Effector memory CD4-positive, alpha-beta T cell (primary cell): ENCODE measurements at regions not wholly inside any gene's neighbourhood (a gene's known extent, or its start where the extent isn't known, plus 50 kb on each side); places are given as distances from the start of the nearest gene placed in this dataset.

Experiments
- DNase-seq, 3 donors: peaks; one replicate each; pipeline ENCODE4 v3.0.0-alpha.2; 2020
- H3K27ac ChIP-seq: 2 replicates; pipeline ENCODE4 v1.7.0; 2013; ENCODE audit warnings: mild to moderate bottlenecking, low read length, moderate library complexity; ENCODE audit not compliant: insufficient read depth, poor library complexity, severe bottlenecking
- H3K27me3 ChIP-seq: replicated peaks from 2 replicates; pipeline ENCODE4 v1.7.0; 2013; ENCODE audit warnings: mild to moderate bottlenecking, low read length; ENCODE audit not compliant: insufficient read depth, control insufficient read depth, poor library complexity, severe bottlenecking
- H3K36me3 ChIP-seq: 2 replicates; pipeline ENCODE4 v1.7.0; 2013; ENCODE audit warnings: mild to moderate bottlenecking, low read length, moderate library complexity; ENCODE audit not compliant: control insufficient read depth, insufficient read depth
- H3K4me1 ChIP-seq: 2 replicates; pipeline ENCODE4 v1.7.0; 2013; ENCODE audit warnings: low read length, mild to moderate bottlenecking; ENCODE audit not compliant: control insufficient read depth, insufficient read depth, poor library complexity, severe bottlenecking
- H3K4me3 ChIP-seq: 2 replicates; pipeline ENCODE4 v1.7.0; 2013; ENCODE audit warnings: low read length, low read depth, mild to moderate bottlenecking; ENCODE audit not compliant: insufficient read depth, poor library complexity, severe bottlenecking
- H3K9me3 ChIP-seq: 2 replicates; pipeline ENCODE4 v1.7.0; 2013; ENCODE audit warnings: mild to moderate bottlenecking, low read length, moderate library complexity; ENCODE audit not compliant: control insufficient read depth

DNA sequence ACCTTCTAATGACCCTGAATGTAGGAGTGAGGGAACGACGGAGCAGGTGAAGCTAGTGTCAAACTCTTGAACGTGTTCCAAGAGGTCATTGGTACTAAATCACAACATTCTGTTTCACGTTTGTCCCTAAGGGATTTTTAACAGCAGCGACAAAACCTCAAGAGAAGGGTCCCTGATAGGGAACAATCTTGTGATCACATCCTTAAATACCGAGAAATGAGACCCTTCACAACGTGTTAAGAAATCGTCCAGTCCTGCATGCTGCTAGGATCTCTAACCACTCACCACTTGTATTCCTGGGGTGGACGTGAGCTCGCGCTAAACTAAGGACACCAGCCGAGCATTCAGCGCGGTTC is 134.1 kb upstream of the KRAS start:
- Histone ChIP-seq H3K27ac (peak overlapping the region; percentile 100), H3K9me3 (no peaks in the 10 kb centered on the region), H3K27me3 (no peaks in the 10 kb centered on the region), H3K4me3 (peak overlapping the region; percentile 73), H3K36me3 (no peaks in the 10 kb centered on the region), H3K4me1 (peaks cover 16% of the 10 kb centered on the region)
- DNase-seq = no peak

DNA sequence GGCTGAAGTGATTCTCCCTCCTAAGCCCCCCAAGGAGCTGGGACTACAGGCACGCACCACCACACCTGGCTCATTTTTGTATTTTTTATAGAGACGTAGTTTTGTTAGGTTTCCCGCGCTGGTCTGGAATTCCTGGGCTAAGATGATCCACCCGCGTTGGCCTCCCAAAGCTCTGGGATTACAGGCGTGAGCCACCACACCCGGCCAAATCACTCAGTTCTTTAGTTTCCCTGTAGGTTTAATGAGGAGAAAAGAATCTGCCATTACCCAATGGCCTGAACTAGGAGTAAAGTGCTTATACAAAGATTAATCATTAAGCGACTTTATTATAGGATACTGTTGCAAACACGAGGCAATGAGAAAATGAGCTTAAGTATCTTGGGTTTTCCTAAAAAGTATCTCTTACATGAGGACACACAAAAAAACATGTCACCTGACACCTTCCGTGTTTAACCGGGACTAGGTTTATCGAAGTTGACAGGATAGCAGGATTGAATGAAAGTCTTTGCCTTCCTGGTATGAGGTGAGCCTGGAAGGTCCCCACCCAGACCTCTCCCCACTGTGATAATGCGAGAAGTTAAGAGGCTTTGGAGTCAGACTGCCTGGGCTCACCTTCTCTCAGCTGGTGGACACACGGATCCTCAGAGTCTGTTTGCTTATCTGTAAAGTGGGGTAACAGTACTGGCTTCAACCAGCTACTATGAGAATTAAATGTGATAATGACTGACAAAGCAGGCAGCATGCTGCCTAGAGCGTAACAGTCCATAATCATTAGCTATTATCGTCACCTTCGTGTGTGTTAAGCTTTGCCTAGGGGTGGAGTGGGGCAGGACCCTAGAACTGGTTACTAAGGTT is 133.5 kb upstream of the KRAS start:
- DNase-seq = no peak
- Histone ChIP-seq H3K4me3 (no peak overlapping the region), H3K9me3 (no peaks in the 10 kb centered on the region), H3K27me3 (no peaks in the 10 kb centered on the region), H3K4me1 (peaks cover 16% of the 10 kb centered on the region), H3K27ac (peak overlapping the region; percentile 100), H3K36me3 (no peaks in the 10 kb centered on the region)

DNA sequence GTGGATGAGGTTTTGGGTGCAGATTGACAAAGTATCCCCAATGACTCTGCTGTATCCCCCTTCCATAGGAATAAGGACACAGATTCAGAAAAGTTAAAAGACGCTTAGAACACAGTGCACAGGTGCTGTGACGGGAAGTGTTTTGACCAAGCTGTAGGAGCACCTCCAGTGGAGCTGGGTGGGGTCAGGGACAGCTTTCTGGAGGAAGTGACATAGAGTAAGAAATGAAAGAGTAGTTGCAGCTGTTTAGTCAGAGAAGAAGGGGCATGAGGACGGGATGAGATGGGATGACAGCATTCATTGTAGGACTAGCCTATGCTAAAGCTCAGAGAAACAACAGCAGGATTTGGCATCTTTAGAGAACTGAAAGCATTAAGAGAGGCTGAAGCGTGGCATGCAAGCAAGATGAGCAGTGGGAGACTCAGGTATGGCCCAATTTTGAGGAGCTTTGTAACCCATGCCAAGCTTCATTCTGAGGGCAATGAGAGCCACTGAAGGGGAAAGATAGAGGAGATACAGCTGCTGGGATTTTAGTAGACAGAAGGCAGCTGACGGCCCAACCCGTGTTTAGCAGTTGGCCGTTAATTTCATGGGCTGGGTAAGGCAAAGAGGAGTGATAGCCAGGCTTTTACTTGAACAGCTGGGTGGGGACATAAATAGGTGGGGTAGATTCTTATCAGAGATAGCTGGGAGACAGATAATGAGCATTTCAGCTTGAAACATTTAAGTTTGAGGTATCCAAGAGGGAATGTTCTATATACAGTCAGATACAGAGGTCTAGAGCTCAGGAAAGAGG is 131.8 kb upstream of the KRAS start:
- peak overlapping the region; percentile 8 for H3K27ac ChIP-seq

DNA sequence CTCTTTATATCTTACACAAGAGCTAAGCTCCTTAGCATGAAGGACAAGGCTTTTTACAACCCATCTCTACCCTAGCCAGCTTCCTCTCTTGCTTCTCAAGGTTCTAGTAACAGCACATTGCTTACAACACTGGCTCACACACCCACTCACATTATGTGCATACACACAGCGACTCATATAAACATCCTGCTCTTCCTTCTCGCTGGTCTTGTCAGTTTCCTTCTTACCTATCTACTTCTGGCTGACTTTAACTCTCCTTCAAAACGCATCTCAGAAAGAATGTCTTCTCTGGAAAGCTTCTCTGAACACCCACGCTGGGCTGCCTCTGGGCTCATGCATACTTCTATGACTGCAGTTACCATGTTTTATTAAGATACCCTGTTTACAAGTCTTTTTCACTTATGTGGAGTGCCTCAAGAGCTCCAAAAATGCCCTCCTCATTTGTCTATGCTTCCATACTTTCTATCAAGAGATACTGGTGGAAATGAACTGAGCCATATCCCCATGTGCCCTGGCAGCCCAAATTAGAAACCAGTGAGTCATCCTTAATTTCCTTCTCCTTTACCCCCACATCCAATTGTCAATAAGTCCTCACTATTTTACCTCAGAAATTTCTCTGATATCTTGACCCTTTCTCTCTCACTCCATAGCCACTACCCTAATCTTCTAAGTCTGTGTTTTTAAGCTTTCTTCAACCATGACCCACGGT is 126.9 kb upstream of the KRAS start:
- H3K4me3 ChIP-seq = no peak overlapping the region
- H3K9me3 ChIP-seq = no peaks in the 10 kb centered on the region
- H3K36me3 ChIP-seq = no peaks in the 10 kb centered on the region
- H3K27ac ChIP-seq = no peak overlapping the region
- H3K27me3 ChIP-seq = no peaks in the 10 kb centered on the region
- peak in 1 of 3 donors; percentile 8 for DNase-seq
- H3K4me1 ChIP-seq = peaks cover 3% of the 10 kb centered on the region

More for the DNA sequence above, 131.8 kb upstream of the KRAS start:
- Histone ChIP-seq H3K4me1 (peaks cover 17% of the 10 kb centered on the region), H3K4me3 (no peak overlapping the region), H3K36me3 (no peaks in the 10 kb centered on the region), H3K9me3 (no peaks in the 10 kb centered on the region), H3K27me3 (no peaks in the 10 kb centered on the region)
- DNase-seq = no peak

DNA sequence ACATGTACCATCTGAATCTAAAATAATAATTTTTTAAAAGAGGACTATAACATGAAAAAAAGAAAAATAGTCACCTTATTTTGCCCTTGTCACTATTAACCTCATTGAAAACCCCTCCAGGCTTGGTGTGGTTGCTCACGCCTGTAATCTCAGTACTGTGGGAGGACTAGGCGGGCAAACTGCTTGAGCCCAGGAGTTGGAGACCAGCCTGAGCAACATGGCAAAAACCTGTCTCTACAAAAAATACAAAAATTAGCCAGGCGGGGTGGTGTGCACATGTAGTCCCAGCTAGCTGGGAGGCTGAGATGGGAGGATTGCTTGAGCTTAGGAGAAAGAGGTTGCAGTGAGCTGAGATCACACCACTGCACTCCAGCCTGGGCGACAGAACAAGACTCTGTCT is 126.3 kb upstream of the KRAS start:
- no peak for DNase-seq
- Histone ChIP-seq H3K4me1 (peaks cover 3% of the 10 kb centered on the region), H3K36me3 (no peaks in the 10 kb centered on the region), H3K27ac (no peak overlapping the region), H3K27me3 (no peaks in the 10 kb centered on the region), H3K4me3 (no peak overlapping the region), H3K9me3 (no peaks in the 10 kb centered on the region)

DNA sequence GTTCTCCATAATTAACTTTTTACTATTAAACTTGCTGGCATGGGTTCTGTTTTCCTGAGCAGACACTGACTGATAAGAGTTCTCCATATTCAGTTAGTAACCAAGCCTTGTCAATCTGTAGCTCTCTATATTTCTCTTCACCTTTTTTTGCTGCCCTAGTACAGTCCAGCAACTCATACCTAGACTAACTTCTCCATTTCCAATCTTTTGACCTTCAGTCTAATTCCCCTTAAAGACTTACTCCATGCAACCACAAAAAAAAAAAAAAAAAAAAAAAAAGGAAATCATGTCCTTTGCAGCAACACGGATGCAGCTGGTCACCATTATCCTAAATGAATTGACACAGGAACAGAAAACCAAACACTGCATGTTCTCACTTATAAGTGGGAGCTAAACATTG is 125.7 kb upstream of the KRAS start:
- DNase-seq = no peak
- no peaks in the 10 kb centered on the region for H3K36me3 ChIP-seq
- H3K4me3 ChIP-seq = no peak overlapping the region
- peaks cover 3% of the 10 kb centered on the region for H3K4me1 ChIP-seq
- H3K27me3 ChIP-seq = no peaks in the 10 kb centered on the region
- no peak overlapping the region for H3K27ac ChIP-seq
- H3K9me3 ChIP-seq = no peaks in the 10 kb centered on the region

DNA sequence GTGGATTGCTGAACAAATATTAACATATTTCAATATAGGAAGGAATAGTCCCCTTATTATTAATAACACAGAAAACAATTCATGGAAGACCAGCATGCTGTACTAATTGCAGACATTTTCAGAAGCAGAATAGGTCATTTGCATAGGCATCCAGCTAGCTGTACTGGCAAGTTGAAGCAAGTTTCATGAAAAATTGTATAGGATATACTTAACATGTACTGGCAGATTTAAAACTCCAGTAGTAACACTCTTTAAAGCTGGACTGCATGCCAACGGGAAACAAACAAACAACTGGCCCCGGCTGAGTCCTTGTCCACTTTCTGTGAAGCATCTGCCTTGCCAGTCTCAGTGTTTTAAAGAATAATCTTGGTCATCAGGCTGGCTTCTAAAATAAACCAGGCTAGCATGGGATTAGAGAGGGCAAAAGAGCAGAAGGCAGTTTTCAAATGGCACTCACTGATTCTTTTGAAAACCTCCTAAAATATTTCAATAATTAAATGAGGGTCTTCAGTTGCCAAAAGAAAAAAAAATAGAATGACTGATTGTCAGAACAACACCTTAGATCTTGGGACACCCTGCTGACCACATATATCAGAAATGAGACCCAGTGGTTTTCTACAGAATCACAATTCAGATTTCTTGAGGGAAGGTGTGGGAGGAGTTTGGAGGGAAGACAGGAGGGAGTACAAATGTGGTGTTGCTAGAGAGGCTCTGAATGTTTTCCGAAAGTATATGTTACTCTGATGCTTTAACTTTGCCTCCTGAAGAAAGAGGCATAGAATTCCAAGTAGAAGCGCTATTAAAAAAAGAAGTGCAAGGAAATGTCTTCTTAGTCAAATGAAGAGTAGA is 122.5 kb upstream of the KRAS start:
- Histone ChIP-seq H3K4me1 (peaks cover 3% of the 10 kb centered on the region), H3K27me3 (no peaks in the 10 kb centered on the region), H3K4me3 (no peak overlapping the region), H3K36me3 (no peaks in the 10 kb centered on the region), H3K27ac (no peak overlapping the region), H3K9me3 (no peaks in the 10 kb centered on the region)
- no peak for DNase-seq

DNA sequence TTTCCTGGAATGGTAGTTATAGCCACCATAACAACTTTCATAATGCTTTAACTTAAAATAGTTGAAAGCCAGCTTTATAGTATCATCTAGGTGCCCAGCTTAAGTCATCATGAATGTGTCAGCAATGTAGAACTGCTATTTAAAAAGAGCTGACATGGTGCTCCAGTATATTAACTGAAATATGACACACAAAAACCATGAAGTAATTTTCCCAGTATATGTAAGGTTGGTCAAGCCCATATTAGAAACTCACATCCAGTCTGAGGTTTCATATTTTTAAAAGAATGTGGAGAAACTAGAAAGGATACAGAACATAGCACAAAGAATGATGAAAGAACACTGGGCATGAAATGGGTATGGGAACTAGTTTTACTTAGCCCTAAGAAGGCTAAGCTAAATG is 121.3 kb upstream of the KRAS start:
- Histone ChIP-seq H3K9me3 (no peaks in the 10 kb centered on the region), H3K27ac (no peak overlapping the region), H3K4me3 (no peak overlapping the region), H3K27me3 (no peaks in the 10 kb centered on the region), H3K36me3 (no peaks in the 10 kb centered on the region), H3K4me1 (no peaks in the 10 kb centered on the region)
- DNase-seq = no peak

DNA sequence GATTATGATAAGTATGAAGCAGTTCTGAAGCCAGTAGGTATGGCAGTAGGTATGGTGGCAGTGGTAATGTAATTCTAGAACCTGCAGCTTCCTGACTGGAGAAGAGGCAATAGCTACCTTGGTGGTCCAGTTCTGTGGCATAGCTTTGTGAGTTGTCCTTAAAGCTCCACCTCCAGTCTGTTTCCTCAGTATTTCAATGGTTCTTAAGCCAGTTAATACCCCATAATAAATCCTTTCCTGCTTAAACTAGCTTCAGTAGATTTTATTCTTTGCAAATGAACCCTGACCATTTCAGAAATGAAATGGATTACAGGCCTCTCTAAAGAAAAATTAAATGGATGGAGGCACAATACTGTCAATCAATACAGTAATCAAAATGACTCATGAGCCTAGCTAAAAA is 117.8 kb upstream of the KRAS start:
- H3K36me3 ChIP-seq = no peaks in the 10 kb centered on the region
- H3K4me3 ChIP-seq = no peak overlapping the region
- no peak overlapping the region for H3K27ac ChIP-seq
- H3K9me3 ChIP-seq = no peaks in the 10 kb centered on the region
- no peaks in the 10 kb centered on the region for H3K4me1 ChIP-seq
- DNase-seq = no peak
- no peaks in the 10 kb centered on the region for H3K27me3 ChIP-seq
